NCI-H2081 (cell line): ENCODE measurements at regions not wholly inside any gene's neighbourhood (a gene's known extent, or its start where the extent isn't known, plus 50 kb on each side); places are given as distances from the start of the nearest gene placed in this dataset.
A peak's percentile ranks its signal among the peaks of the same experiment; 100 is the strongest.

Experiments used
- DNase-seq, 2 experiments: peaks; one replicate each; lab custom pipeline; 2025; lab: John Stamatoyannopoulos, UW

DNA sequence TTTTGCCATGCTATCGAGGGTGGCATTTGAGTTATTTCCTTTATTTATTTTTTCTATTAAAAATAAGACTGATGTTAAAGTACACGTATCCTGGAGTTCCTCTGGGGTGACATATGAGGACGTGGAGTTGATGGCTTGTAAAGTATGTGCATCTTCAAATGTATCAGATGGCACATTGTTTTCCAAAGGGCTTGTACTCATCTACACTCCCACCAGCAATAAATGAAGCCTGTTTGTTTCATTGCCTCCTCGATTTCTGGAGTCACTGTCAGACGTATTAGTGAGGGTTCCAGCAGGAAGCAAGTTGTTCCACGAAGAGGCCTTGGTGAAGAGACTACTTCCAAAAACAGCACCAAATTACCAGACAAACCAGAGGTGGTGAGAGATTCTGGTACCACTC is 423.9 kb downstream of the NPHP4 start:
- no peak for DNase-seq

GRCh38 chr1:5567839-5568238 is 424.4 kb downstream of the NPHP4 start:
- no peak for DNase-seq

DNA sequence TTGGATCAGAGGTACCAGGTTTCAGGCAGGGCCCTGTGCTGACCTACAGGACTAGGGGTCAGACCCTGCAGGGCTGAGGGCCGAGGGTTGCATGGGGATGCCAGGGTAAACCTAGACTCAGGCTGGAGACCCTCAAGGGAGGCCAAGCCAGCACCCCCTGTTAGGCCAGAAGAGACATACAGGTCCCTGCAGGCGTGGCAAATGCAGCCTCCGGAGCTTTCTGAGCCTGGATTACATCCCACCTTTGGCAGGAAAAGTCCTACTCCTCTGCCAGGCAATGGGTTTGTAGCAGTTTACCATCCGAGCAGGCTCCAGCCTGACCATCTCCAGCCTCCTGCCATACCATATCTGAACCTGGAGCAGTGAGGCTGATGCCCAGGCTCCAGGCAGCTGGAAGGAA is 425.3 kb downstream of the NPHP4 start:
- DNase-seq: no peak

GRCh38 chr1:5565281-5566125 is 426.7 kb downstream of the NPHP4 start:
- no peak for DNase-seq

DNA sequence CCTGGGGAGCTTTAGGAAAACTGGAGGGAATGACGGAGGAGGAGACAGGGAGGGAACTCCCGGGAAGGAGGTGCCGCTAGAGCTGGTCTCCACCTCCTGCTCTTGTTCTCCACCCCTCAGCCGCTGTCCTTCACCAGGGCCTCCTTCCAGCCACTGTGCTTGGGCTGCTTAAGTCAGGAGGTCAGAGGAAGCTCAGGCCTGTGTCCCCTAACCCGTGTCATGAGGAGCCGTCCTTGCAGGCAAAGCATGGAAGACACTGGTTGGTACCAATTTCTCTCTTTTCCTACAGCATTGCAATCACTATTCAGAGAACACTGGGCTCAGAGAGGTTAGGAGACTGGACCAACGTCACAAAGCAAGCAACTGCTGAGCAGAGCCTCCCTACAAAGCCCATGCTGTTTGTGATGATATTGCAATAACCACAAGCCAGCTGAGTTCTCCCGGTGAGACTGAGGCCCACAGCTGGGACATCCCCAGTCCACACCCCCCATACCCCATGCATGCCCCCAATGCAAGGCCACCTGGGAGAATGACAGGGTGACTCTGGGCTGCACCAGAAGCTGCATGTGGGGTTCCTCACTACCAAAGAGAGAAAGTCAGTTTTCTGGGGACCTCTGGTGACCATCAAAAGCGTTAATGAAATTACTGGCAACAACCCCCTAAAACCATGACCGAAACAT is 427.5 kb downstream of the NPHP4 start:
- DNase-seq: no peak

GRCh38 chr1:5563861-5564577 is 428.2 kb downstream of the NPHP4 start:
- no peak for DNase-seq

- no peak for DNase-seq
These were observed 429.5 kb downstream of the NPHP4 start for GRCh38 chr1:5562769-5563168.

DNA sequence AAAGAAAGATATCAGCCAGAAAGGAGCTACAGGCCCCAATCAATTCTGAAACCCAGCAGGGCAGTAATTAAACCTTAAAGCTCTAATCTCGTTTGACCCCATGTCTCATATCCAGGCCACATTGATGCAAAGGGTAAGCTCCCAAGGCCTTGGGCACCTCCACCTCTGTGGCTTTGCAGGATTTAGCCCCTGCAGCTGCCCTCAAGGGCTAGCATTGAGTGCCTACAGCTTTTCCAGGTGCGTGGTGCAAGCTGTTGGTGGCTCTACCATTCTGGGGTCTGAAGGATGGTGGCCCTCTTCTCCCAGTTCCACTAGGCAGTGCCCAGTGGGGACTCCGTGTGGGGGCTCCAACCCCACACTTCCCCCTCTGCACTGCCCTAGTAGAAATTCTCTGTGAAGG is 429.9 kb downstream of the NPHP4 start:
- DNase-seq: no peak

- no peak for DNase-seq
These were observed 433.1 kb downstream of the NPHP4 start for GRCh38 chr1:5559078-5559477.

DNA sequence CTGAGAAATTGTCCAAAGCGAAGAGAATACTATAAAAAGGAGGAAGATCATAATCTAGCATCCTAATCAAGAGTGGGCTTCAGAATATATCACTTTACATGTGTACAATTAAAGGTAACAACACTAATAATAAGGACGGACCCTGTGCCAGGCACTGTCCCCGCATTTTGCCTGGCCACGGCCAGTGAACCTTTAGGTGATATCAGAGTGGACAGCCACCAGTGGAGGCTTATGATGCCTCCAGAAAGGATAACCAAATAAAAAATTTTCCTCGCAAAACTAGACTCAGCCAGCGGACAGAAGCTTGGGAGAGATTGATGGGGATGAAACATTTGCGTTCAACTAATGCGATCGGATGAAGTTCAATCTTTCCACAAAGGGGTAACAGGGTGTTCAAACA is 436.4 kb downstream of the NPHP4 start:
- no peak for DNase-seq

DNA sequence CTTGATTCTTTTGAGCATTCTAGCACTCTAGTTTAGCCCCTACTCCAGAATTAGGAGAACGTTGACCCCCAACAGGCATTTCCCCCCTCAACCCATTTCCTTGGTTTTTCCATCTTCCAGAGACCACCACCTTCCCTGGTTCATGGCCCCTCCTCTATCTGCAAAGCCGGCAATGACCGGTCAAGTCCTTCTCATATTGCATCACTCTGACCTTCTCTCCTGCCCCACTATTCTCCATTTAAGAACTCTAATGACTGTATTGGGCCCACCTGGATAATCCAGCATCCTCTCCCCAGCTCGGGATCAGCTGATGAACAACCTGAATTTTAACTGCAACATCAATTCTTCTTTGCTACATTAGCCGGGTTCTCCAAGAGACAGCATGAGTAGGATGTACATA is 437.4 kb downstream of the NPHP4 start:
- no peak for DNase-seq

- DNase-seq: no peak
These were observed 438.1 kb downstream of the NPHP4 start for GRCh38 chr1:5554111-5554510.

DNA sequence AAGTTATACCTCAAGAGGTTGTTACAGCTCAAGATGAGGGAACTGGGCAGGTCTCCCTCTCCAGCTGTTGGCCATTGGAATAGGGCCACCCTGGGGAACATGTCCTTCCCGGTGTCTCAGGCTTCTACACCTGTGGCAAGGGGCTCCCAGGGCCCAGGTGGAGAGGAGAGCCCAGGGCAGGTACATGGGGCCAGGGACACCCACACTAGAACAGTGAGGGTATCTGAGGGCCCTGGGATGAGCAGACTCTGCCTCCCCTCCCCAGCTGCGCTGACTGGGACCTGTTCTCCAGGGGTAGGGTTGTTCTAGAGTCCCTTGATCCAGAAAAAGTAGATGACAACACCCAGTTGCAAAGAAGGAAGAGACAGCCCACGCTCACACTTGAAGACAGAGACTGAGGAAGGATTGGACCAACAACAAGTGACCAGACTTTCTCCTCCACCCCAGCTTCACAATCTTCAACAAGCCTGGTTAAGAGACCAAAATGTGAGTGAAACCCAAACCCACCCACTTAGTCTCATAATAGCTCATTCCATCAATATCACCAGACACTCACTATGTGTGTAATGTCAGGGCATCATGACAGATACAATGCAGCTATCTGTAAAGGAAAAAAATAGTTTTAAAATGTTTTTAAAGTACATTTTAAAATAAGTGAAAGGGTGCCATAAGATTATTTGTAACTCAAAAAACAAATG is 439.3 kb downstream of the NPHP4 start:
- DNase-seq: no peak

DNA sequence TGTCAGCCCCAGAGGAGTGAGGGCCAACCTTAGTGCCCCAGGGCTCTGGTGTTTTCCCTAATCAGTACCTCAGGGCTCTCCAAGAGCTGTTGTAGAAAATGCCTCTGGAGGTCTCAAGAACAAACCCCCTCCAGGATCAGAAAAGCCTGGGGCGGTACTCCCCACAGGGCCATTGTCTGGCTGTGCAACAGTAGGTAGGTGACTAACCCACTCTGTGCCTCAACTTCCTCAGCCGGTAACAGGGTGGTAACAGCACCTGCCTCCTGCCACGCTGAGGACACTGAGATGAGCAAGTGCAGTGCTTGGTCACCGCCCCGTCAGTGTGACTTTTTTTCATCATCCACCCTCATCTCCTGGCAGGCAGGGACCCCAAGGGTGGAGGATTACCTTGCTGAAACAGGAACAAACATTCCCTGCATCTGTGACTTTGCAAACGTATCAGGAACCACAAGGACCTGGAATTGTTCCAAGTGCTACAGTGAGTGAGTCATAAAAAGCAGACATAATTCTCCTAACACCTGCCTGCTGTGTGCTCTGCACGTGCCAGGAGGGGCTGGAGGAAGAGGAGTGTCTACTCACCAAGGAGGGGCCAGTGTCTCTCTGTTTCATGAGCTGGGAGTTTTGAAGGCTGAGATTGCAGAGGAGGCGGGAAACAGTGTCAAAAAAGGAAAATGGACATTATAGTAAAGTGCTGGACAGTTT is 440.8 kb downstream of the NPHP4 start:
- DNase-seq: peak in 1 of 2 experiments; percentile 5

DNA sequence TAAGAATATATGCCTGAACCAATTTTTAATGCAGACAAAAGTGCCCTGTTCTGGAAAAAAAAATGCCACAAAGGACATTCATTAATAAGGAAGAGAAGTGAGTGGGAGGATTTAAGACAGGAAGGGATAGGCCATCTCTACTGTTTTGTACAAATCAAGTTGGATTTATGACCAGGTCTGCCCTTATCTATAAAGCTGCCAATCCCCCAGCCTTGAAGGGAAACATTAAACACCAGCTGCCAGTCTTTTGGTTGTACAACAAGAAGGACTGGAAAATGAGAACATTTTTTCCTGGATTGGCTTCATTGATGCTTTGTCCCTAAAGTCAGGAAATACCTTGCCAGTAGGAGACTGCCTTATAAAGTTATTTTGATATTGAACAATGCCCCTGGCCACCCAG is 444.0 kb downstream of the NPHP4 start:
- DNase-seq: no peak

GRCh38 chr1:5543235-5543634 is 449.0 kb downstream of the NPHP4 start:
- DNase-seq: no peak

- DNase-seq: no peak
These were observed 459.4 kb downstream of the NPHP4 start for GRCh38 chr1:5532811-5533210.

GRCh38 chr1:5526822-5527551 is 465.2 kb downstream of the NPHP4 start:
- no peak for DNase-seq

DNA sequence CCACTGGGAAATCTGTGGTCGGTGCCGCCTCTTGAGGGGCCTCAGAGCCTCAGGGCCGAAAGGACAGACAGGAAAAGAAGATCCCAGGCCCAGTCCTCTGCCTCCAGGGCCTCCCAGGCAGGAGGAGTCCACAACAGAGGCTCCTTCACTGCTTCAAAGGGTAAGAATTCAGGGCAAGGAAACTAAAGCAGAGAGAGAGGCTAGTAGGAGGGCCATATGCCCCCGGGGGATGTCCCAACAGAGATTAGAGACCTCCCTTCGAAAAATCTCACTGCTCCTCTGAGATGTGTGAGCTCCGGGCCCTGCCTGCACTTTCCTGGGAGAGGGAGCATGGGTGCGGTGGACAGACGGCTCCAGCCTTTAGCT is 465.9 kb downstream of the NPHP4 start:
- DNase-seq: no peak

DNA sequence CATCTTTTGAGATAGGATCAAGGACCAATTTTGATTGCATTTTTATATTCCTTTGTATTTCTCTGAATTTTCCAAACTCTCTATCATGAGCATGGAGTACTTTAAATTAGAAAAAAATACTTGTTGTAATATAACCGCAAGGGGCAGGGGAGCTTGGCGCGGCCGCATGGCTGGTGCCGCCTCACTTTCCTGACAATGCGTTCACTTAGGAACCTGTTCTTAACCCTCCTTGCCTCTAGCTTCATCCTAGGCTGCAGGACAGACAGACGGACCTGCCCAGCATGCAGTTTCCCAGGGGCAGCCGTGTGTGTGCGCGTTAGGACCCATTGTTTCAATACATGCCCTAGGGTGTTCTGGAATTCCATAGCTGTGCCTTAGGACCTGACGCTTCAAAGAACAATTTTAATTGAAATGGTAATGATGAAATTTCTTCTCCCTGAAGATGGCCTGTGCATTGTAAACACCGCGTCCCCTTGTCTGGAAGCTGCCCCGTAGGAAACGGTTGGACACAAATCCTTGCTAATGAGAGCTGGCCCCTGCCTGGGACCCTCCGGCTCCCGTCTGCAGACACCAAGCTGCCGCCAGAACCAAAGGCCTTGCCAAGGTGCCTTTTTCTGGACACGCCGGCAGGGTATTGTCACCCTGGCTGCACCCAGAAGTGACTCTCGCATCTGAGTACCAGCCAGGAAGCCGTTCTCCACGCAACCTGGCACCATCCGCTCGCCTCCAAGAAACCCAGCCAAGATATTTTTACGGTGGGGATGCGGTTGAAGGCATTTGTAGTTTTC is 466.4 kb downstream of the NPHP4 start:
- no peak for DNase-seq
